ENCODE measurements at regions not wholly inside any gene's neighbourhood (a gene's known extent, or its start where the extent isn't known, plus 50 kb on each side); places are given as distances from the start of the nearest gene placed in this dataset.

GRCh38 chr18:29181151-29181901 lies 1004.4 kb upstream of the CDH2 start:
- 58 to 66% methylated on average over 3 of the region's 3 CpGs for WGBS, 2 donors
- H3K9me3 ChIP-seq: no peaks in the 10 kb centered on the region
- H3K27ac ChIP-seq: no peak overlapping the region
- no peaks in the 10 kb centered on the region for H3K4me1 ChIP-seq
- intact Hi-C loops (cut with DNase I): no loop called here
- H3K4me3 ChIP-seq (replicated peaks in 1 of 3): no peak overlapping the region
- H3K36me3 ChIP-seq: no peaks in the 10 kb centered on the region
- no peak for TF ChIP-seq POLR2A (IDR thresholded peaks at IDR 0.05)
- TF ChIP-seq CTCF (IDR thresholded peaks at IDR 0.05): no peak
- no peaks in the 10 kb centered on the region for H3K27me3 ChIP-seq
- no peak for DNase-seq

GRCh38 chr18:29176681-29177080 lies 999.8 kb upstream of the CDH2 start:
- Histone ChIP-seq H3K4me3 (replicated peaks in 1 of 3) (no peak overlapping the region), H3K36me3 (no peaks in the 10 kb centered on the region), H3K27me3 (no peaks in the 10 kb centered on the region), H3K9me3 (no peaks in the 10 kb centered on the region), H3K27ac (no peak overlapping the region), H3K4me1 (no peaks in the 10 kb centered on the region)
- 96 to 97% methylated on average over 1 of the region's 1 CpG for WGBS, 2 donors
- intact Hi-C loops (cut with DNase I): no loop called here
- no peak for TF ChIP-seq CTCF (IDR thresholded peaks at IDR 0.05)
- no peak for TF ChIP-seq POLR2A (IDR thresholded peaks at IDR 0.05)
- DNase-seq: no peak

- no peak for DNase-seq
- H3K27ac ChIP-seq: no peak overlapping the region
- no peaks in the 10 kb centered on the region for H3K4me1 ChIP-seq
- TF ChIP-seq CTCF (IDR thresholded peaks at IDR 0.05): no peak
- TF ChIP-seq POLR2A (IDR thresholded peaks at IDR 0.05): no peak
- 68 to 76% methylated on average over 3 of the region's 3 CpGs for WGBS, 2 donors
- no peaks in the 10 kb centered on the region for H3K9me3 ChIP-seq
- no peak overlapping the region for H3K4me3 ChIP-seq (replicated peaks in 1 of 3)
- intact Hi-C loops (cut with DNase I): no loop called here
- H3K27me3 ChIP-seq: no peaks in the 10 kb centered on the region
- no peaks in the 10 kb centered on the region for H3K36me3 ChIP-seq
Observed at GRCh38 chr18:29174891-29175290, 998.0 kb upstream of the CDH2 start.

GRCh38 chr18:29172756-29173067 lies 995.8 kb upstream of the CDH2 start:
- Histone ChIP-seq H3K36me3 (no peaks in the 10 kb centered on the region), H3K27me3 (no peaks in the 10 kb centered on the region), H3K4me1 (no peaks in the 10 kb centered on the region), H3K27ac (no peak overlapping the region), H3K9me3 (no peaks in the 10 kb centered on the region), H3K4me3 (replicated peaks in 1 of 3) (no peak overlapping the region)
- WGBS, 2 donors: 41 to 63% methylated on average over 1 of the region's 1 CpG
- no peak for TF ChIP-seq POLR2A (IDR thresholded peaks at IDR 0.05)
- no peak for TF ChIP-seq CTCF (IDR thresholded peaks at IDR 0.05)
- intact Hi-C loops (cut with DNase I): no loop called here
- DNase-seq: no peak

- intact Hi-C loops (cut with DNase I): no loop called here
- H3K27me3 ChIP-seq: no peaks in the 10 kb centered on the region
- TF ChIP-seq CTCF (IDR thresholded peaks at IDR 0.05) (no peak), POLR2A (IDR thresholded peaks at IDR 0.05) (no peak)
- WGBS, 2 donors: 56 to 59% methylated on average over 5 of the region's 5 CpGs
- H3K27ac ChIP-seq: no peak overlapping the region
- DNase-seq: no peak
- no peaks in the 10 kb centered on the region for H3K9me3 ChIP-seq
- H3K36me3 ChIP-seq: no peaks in the 10 kb centered on the region
- H3K4me1 ChIP-seq: no peaks in the 10 kb centered on the region
- no peak overlapping the region for H3K4me3 ChIP-seq (replicated peaks in 1 of 3)
Observed at GRCh38 chr18:29171892-29172755, 995.2 kb upstream of the CDH2 start.
